ENCODE measurements at regions not wholly inside any gene's neighbourhood (a gene's known extent, or its start where the extent isn't known, plus 50 kb on each side); places are given as distances from the start of the nearest gene placed in this dataset.

- H3K4me3 Mint-ChIP-seq: no peak overlapping the region
- peak; percentile 26 for DNase-seq
- H3K9me3 Mint-ChIP-seq (ENCODE audit: insufficient read depth): no peaks in the 10 kb centered on the region
These were observed 118.5 kb downstream of the BTC start for GRCh38 chr4:74675673-74676279.

GRCh38 chr4:74682567-74683359 is 111.6 kb downstream of the BTC start:
- DNase-seq: no peak
- H3K27ac Mint-ChIP-seq: no peak overlapping the region
- POLR2A ChIA-PET: no interaction called here
- H3K4me1 Mint-ChIP-seq (ENCODE audit: low read depth): no peaks in the 10 kb centered on the region
- CTCF ChIA-PET: no interaction called here
- no peak for ATAC-seq
- no peaks in the 10 kb centered on the region for H3K36me3 Mint-ChIP-seq (ENCODE audit: low read depth)
- peaks cover 8% of the 10 kb centered on the region for H3K27me3 Mint-ChIP-seq (ENCODE audit: low read depth)
- H3K9me3 Mint-ChIP-seq (ENCODE audit: insufficient read depth): no peaks in the 10 kb centered on the region
- H3K4me3 Mint-ChIP-seq: no peak overlapping the region

More at GRCh38 chr4:74675673-74676279, 118.5 kb downstream of the BTC start:
- Mint-ChIP-seq H3K36me3 (ENCODE audit: low read depth) (no peaks in the 10 kb centered on the region), H3K4me1 (ENCODE audit: low read depth) (no peaks in the 10 kb centered on the region), H3K27ac (no peak overlapping the region), H3K27me3 (ENCODE audit: low read depth) (peaks cover 13% of the 10 kb centered on the region)
- ATAC-seq: peak; percentile 60
- ChIA-PET POLR2A (no interaction called here), CTCF (interaction anchor here (0.6 to 3.0 kb wide), 13 partner anchors 11 to 486 kb away, joined by 3 to 22 read pairs (median 4); no protein-coding TSS in a partner anchor)

- H3K27me3 Mint-ChIP-seq (ENCODE audit: low read depth): no peaks in the 10 kb centered on the region
- no peaks in the 10 kb centered on the region for H3K36me3 Mint-ChIP-seq (ENCODE audit: low read depth)
- ATAC-seq (no peak), DNase-seq (no peak)
- H3K4me3 Mint-ChIP-seq: no peak overlapping the region
- no peak overlapping the region for H3K27ac Mint-ChIP-seq
- no peaks in the 10 kb centered on the region for H3K4me1 Mint-ChIP-seq (ENCODE audit: low read depth)
- ChIA-PET CTCF (interaction anchor here (0.7 kb wide), 1 partner anchor 248 kb away, joined by 3 read pairs; the partner anchor contains the start of gene AREG), POLR2A (no interaction called here)
- H3K9me3 Mint-ChIP-seq (ENCODE audit: insufficient read depth): no peaks in the 10 kb centered on the region
These were observed 101.4 kb downstream of the BTC start for GRCh38 chr4:74692972-74693371.
